H1 (cell line): ENCODE measurements at regions not wholly inside any gene's neighbourhood (a gene's known extent, or its start where the extent isn't known, plus 50 kb on each side); places are given as distances from the start of the nearest gene placed in this dataset.

Experiments
- CTCF ChIA-PET: fragments of 300-600 bp; sonication (Branson Sonifier 250); formaldehyde crosslinking; loops from one replicate; lab custom pipeline; 2021; ENCODE audit not compliant: partially characterized antibody; lab: Charles Lee
- POLR2A ChIA-PET: fragments of 300-600 bp; sonication (Branson Sonifier 250); formaldehyde crosslinking; loops from one replicate; lab custom pipeline; 2021; ENCODE audit warnings: inconsistent platforms; ENCODE audit not compliant: partially characterized antibody; lab: Charles Lee
- DNase-seq, 2 experiments: peaks; one replicate each; pipeline versions ENCODE4 v3.0.0 to v3.0.0-alpha.2; 2010 to 2022; ENCODE audit warnings: low spot score in 2 of 2, low read depth in 1 of 2, mixed read lengths in 1 of 2
- FAIRE-seq: peaks from 2 replicates; lab custom pipeline; 2011; peaks lifted over from hg19 to GRCh38; lab: Jason Lieb, UNC
- H2AFZ ChIP-seq: 2 replicates; pipeline ENCODE4 v1.8.1; 2012; ENCODE audit warnings: low read length, inconsistent platforms
- H2AK5ac ChIP-seq: 2 replicates; pipeline ENCODE4 v1.6.1; 2013; ENCODE audit warnings: low read depth, low read length
- H2BK120ac ChIP-seq: replicated peaks from 2 replicates; pipeline ENCODE3; 2013; ENCODE audit warnings: low read depth, low read length, inconsistent platforms
- H2BK12ac ChIP-seq: 2 replicates; pipeline ENCODE4 v1.6.1; 2013; ENCODE audit warnings: low read depth, low read length
- H2BK15ac ChIP-seq: 2 replicates; pipeline ENCODE4 v1.6.1; 2013; ENCODE audit warnings: low read length
- H2BK20ac ChIP-seq: 2 replicates; pipeline ENCODE4 v1.6.1; 2013; ENCODE audit warnings: low read length
- H2BK5ac ChIP-seq: 2 replicates; pipeline ENCODE4 v1.6.1; 2013; ENCODE audit warnings: low read depth, low read length
- H3K14ac ChIP-seq: 2 replicates; pipeline ENCODE4 v1.6.1; 2013; ENCODE audit warnings: inconsistent platforms; ENCODE audit not compliant: insufficient read length
- H3K18ac ChIP-seq: 2 replicates; pipeline ENCODE4 v1.6.1; 2013; ENCODE audit warnings: low read length; ENCODE audit errors: extremely low read depth
- H3K23ac ChIP-seq: 2 replicates; pipeline ENCODE4 v1.6.1; 2013; ENCODE audit warnings: inconsistent platforms; ENCODE audit not compliant: insufficient read length
- H3K23me2 ChIP-seq: 2 replicates; pipeline ENCODE4 v1.6.1; 2013; ENCODE audit warnings: low read depth, low read length
- H3K27ac ChIP-seq: 2 replicates; pipeline ENCODE4 v1.6.1; 2011; ENCODE audit warnings: low read depth, low read length, inconsistent platforms
- H3K27me3 ChIP-seq, 4 experiments: replicated peaks in 1 of 4; 1 replicate in 1 of 4; 2 replicates in 3 of 4; pipeline versions ENCODE4 v1.6.1 to v1.8.1; 2011 to 2013; ENCODE audit warnings: low read length in 3 of 4, mild to moderate bottlenecking in 3 of 4, inconsistent platforms in 2 of 4, mixed read lengths in 2 of 4, moderate library complexity in 1 of 4; ENCODE audit not compliant: control insufficient read depth in 3 of 4, insufficient read depth in 3 of 4; ENCODE audit errors: extremely low read depth in 1 of 4
- H3K36me3 ChIP-seq, 4 experiments: 2 replicates each; pipeline versions ENCODE4 v1.6.1 to v1.8.1; 2011 to 2013; ENCODE audit warnings: mild to moderate bottlenecking in 4 of 4, low read length in 3 of 4, moderate library complexity in 2 of 4, control low read depth in 1 of 4, inconsistent platforms in 1 of 4; ENCODE audit not compliant: insufficient read depth in 4 of 4, control insufficient read depth in 2 of 4
- H3K4ac ChIP-seq: replicated peaks from 2 replicates; pipeline ENCODE3; 2013; ENCODE audit warnings: low read length, low read depth, mixed read lengths, inconsistent platforms; ENCODE audit not compliant: insufficient read length
- H3K4me1 ChIP-seq, 4 experiments: replicated peaks in 1 of 4; 1 replicate in 1 of 4; 2 replicates in 3 of 4; pipeline versions ENCODE4 v1.6.1 to v1.8.1; 2011 to 2013; ENCODE audit warnings: low read length in 3 of 4, inconsistent platforms in 2 of 4, mixed read lengths in 1 of 4; ENCODE audit not compliant: insufficient read depth in 4 of 4, control insufficient read depth in 3 of 4
- H3K4me2 ChIP-seq, 2 experiments: 2 replicates each; pipeline versions ENCODE4 v1.6.1 to v1.8.1; 2011 to 2013; ENCODE audit warnings: low read depth in 2 of 2, low read length in 2 of 2, control low read depth in 1 of 2, inconsistent platforms in 1 of 2, mild to moderate bottlenecking in 1 of 2; ENCODE audit not compliant: insufficient read depth in 1 of 2
- H3K4me3 ChIP-seq, 4 experiments: fragments of 200-600, 300-600 bp in 1 of 4; sonication (generic), shearing (Covaris generic), sonication (Bioruptor Twin) in 1 of 4; 2 replicates each; pipeline versions ENCODE4 v1.5.1 to v1.8.1; 2011 to 2016; ENCODE audit warnings: low read length in 4 of 4, low read depth in 3 of 4, control low read depth in 2 of 4, inconsistent platforms in 2 of 4, mild to moderate bottlenecking in 2 of 4, mixed read lengths in 1 of 4, moderate library complexity in 1 of 4; ENCODE audit not compliant: insufficient read depth in 2 of 4; ENCODE audit errors: extremely low read depth in 1 of 4
- H3K56ac ChIP-seq: replicated peaks from 2 replicates; pipeline ENCODE3; 2013; ENCODE audit warnings: low read depth, mild to moderate bottlenecking, mixed read lengths, low read length, inconsistent platforms; ENCODE audit not compliant: insufficient read length
- H3K79me1 ChIP-seq: 2 replicates; pipeline ENCODE4 v1.6.1; 2013; ENCODE audit warnings: low read depth, low read length, control low read depth
- H3K79me2 ChIP-seq, 2 experiments: 2 replicates each; pipeline versions ENCODE4 v1.6.1 to v1.8.1; 2012 to 2013; ENCODE audit warnings: low read length in 2 of 2, mild to moderate bottlenecking in 2 of 2, inconsistent platforms in 1 of 2; ENCODE audit not compliant: insufficient read depth in 2 of 2, control insufficient read depth in 1 of 2
- H3K9ac ChIP-seq, 4 experiments: replicated peaks in 1 of 4; 1 replicate in 1 of 4; 2 replicates in 3 of 4; pipeline versions ENCODE4 v1.6.1 to v1.8.1; 2011 to 2013; ENCODE audit warnings: low read depth in 3 of 4, low read length in 3 of 4, control low read depth in 2 of 4, mild to moderate bottlenecking in 2 of 4, moderate library complexity in 2 of 4, inconsistent platforms in 1 of 4; ENCODE audit errors: extremely low read depth in 1 of 4
- H3K9me3 ChIP-seq, 2 experiments: 2 replicates each; pipeline versions ENCODE4 v1.6.1 to v1.8.1; 2012 to 2013; ENCODE audit warnings: mild to moderate bottlenecking in 2 of 2, moderate library complexity in 2 of 2, control low read depth in 1 of 2, inconsistent platforms in 1 of 2, low read depth in 1 of 2, low read length in 1 of 2, mixed read lengths in 1 of 2; ENCODE audit not compliant: insufficient read depth in 2 of 2
- H4K20me1 ChIP-seq, 2 experiments: replicated peaks in 1 of 2; 2 replicates each; pipeline versions ENCODE3 to v1.8.1; 2011 to 2013; ENCODE audit warnings: inconsistent platforms in 2 of 2, low read length in 2 of 2, mild to moderate bottlenecking in 1 of 2; ENCODE audit not compliant: insufficient read depth in 2 of 2, control insufficient read depth in 1 of 2
- H4K5ac ChIP-seq: 2 replicates; pipeline ENCODE4 v1.6.1; 2013; ENCODE audit warnings: low read length, low read depth, mixed read lengths, inconsistent platforms; ENCODE audit not compliant: insufficient read length
- H4K8ac ChIP-seq: 2 replicates; pipeline ENCODE4 v1.8.0; 2013; ENCODE audit warnings: mild to moderate bottlenecking, moderate library complexity, low read length, inconsistent platforms; ENCODE audit not compliant: insufficient read depth; ENCODE audit errors: extremely low read depth
- H4K91ac ChIP-seq: replicated peaks from 2 replicates; pipeline ENCODE3; 2013; ENCODE audit warnings: low read length, mixed read lengths, inconsistent platforms; ENCODE audit not compliant: insufficient read length
- BRCA1 ChIP-seq: IDR thresholded peaks from 2 replicates; pipeline ENCODE4 v1.6.1; 2012; ENCODE audit warnings: low read depth, low read length, improper control_type of control experiment
- GTF2F1 ChIP-seq: IDR thresholded peaks from 2 replicates; pipeline ENCODE4 v1.6.1; 2012; ENCODE audit warnings: low read depth, low read length, improper control_type of control experiment, borderline replicate concordance
- POLR2A ChIP-seq, 2 experiments: IDR thresholded peaks; 1 replicate in 1 of 2; 2 replicates in 1 of 2; pipeline ENCODE4 v1.6.1; 2011; ENCODE audit warnings: low read depth in 2 of 2, low read length in 2 of 2, mild to moderate bottlenecking in 2 of 2; ENCODE audit errors: control extremely low read depth in 1 of 2
- RBBP5 ChIP-seq: IDR thresholded peaks from 2 replicates; pipeline ENCODE4 v1.7.1; 2012; ENCODE audit warnings: low read depth, mild to moderate bottlenecking, inconsistent platforms, low read length, moderate library complexity, borderline replicate concordance
- SIRT6 ChIP-seq: IDR thresholded peaks from one replicate; pipeline ENCODE4 v1.7.1; 2012; ENCODE audit warnings: low read length, inconsistent platforms
- TAF1 ChIP-seq: IDR thresholded peaks from 2 replicates; pipeline ENCODE4 v1.6.1; 2011; ENCODE audit warnings: mild to moderate bottlenecking, low read depth, low read length
- WGBS, 2 experiments: shearing (Covaris generic) in 1 of 2; methylation state at CpG; one replicate each; pipeline versions ENCODE4 v1.1.6 to v1.1.7; 2013 to 2015; ENCODE audit warnings: low lambda C conversion rate in 2 of 2, mixed read lengths in 2 of 2, inconsistent platforms in 1 of 2, low coverage in 1 of 2, missing lambda C conversion rate in 1 of 2; ENCODE audit not compliant: insufficient replicate concordance in 2 of 2, insufficient coverage in 1 of 2, insufficient read length in 1 of 2; ENCODE audit errors: extremely low coverage in 1 of 2, missing lambda C conversion rate in 1 of 2; 5-methylcytosine and 5-hydroxymethylcytosine counted together

- Histone ChIP-seq H3K9ac (no peak overlapping the region), H3K27me3 (no peaks in the 10 kb centered on the region), H3K36me3 (no peaks in the 10 kb centered on the region), H3K14ac (no peak overlapping the region), H3K4me2 (no peak overlapping the region), H3K79me2 (no peaks in the 10 kb centered on the region), H2BK5ac (no peak overlapping the region), H2BK120ac (no peak overlapping the region), H3K4me3 (no peak overlapping the region), H4K91ac (no peak overlapping the region), H3K4ac (no peak overlapping the region), H3K9me3 (no peaks in the 10 kb centered on the region), H3K27ac (no peak overlapping the region), H3K23ac (no peak overlapping the region), H2BK15ac (no peak overlapping the region), H2BK12ac (no peak overlapping the region; the same call in 1 of the 2 replicates), H3K79me1 (no peaks in the 10 kb centered on the region), H2AFZ (no peak overlapping the region), H3K4me1 (no peaks in the 10 kb centered on the region; a peak in 1 of 7 replicates), H4K8ac (no peak overlapping the region), H3K18ac (no peak overlapping the region), H4K20me1 (no peaks in the 10 kb centered on the region), H2AK5ac (no peak overlapping the region), H3K56ac (no peak overlapping the region), H4K5ac (no peak overlapping the region), H3K23me2 (no peaks in the 10 kb centered on the region), H2BK20ac (no peak overlapping the region)
- ChIA-PET CTCF (no interaction called here), POLR2A (no interaction called here)
- FAIRE-seq (no peak), DNase-seq (no peak)
- 74% methylated on average over 6 of the region's 7 CpGs; no CpG with 5 or more reads in 1 of the 2 experiments for WGBS, 2 experiments
- TF ChIP-seq POLR2A (IDR thresholded peaks at IDR 0.05; ENCODE audit: control extremely low read depth in 1 of 2, low read depth in 2 of 2, low read length in 2 of 2) = no peak
- TF ChIP-seq GTF2F1 = no peak
- no peak for TF ChIP-seq BRCA1
- TF ChIP-seq TAF1 = no peak
- TF ChIP-seq RBBP5 = no peak
- TF ChIP-seq SIRT6 = no peak
Measured at GRCh38 chr1:229013981-229014380, 256.9 kb upstream of the RAB4A start.
